ENCODE measurements at regions not wholly inside any gene's neighbourhood (a gene's known extent, or its start where the extent isn't known, plus 50 kb on each side); places are given as distances from the start of the nearest gene placed in this dataset.
"Not testable (repeated sequence)": the region's sequence is repeated elsewhere in the genome, so short reads cannot be mapped to it uniquely, and the experiment has no call there.

- DNase-seq, result no peak
Measured at GRCh38 chr10:28869606-28870201, 192.4 kb downstream of the BAMBI start.

GRCh38 chr10:28871665-28872064, 194.3 kb downstream of the BAMBI start:
- no peak for DNase-seq

DNA sequence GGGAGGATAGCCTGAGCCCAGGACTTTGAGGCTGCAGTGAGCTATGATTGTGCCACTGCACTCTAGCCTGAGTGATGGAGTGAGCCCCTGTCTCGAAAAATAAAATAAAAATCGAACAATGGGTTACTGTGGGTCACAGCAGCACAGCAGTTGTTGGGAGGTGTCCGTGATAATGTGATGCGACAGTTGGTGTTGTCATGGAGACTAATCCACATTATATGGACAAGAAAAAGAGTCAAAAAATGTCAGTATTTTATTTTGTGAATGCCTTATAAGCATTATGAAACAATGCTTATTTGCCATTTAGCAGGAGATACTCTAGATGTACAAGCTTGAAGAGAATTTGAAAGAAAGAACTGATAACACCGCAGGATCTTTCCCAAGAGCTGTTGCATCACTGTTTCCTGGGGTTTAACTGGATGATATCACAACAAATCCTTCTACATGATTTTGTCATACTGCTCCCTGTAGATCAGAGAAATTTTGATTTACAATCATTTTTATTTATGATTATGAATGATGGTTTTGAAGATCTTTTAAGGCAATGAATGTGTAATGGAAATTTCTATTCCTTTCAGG, 195.4 kb downstream of the BAMBI start:
- DNase-seq, result no peak

DNA sequence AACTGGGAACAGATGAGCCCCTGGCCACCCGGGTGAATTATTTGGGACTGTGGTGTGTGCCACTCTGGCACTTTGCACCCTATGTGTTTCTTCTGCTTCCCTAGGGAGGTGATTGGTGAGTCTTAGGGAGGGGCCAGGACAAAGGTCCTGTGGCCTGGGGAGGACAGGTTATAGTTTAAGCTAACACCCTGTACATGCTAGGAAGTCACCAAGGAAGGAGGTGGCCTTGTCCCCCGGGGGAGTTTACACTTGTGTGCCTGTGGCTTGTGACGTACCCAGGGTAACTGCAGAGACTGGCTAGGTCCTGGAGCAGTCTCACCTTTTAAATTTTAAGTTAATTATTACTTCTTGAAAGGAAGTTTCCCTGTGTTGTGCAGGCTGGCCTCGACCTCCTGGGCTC, 196.2 kb downstream of the BAMBI start:
- no peak for DNase-seq

DNA sequence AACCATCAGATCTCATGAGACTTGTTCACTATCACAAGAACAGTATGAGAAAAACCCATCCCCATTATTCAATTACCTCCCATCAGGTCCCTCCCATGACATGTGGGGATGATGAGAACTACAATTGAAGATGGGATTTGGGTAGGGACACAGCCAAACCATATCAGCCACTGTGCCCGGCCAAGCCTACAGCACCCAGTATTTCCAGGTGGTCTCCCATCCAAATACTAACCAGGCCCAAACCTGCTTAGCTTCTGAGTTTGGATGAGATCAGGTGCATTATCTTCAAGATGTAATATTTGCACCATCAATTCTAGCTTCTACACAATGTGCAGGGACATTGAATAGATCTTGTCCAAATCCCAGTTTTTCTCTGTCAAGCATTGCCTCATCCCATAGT, 196.9 kb downstream of the BAMBI start:
- DNase-seq, result no peak

GRCh38 chr10:28875549-28876081, 198.3 kb downstream of the BAMBI start:
- no peak for DNase-seq

DNA sequence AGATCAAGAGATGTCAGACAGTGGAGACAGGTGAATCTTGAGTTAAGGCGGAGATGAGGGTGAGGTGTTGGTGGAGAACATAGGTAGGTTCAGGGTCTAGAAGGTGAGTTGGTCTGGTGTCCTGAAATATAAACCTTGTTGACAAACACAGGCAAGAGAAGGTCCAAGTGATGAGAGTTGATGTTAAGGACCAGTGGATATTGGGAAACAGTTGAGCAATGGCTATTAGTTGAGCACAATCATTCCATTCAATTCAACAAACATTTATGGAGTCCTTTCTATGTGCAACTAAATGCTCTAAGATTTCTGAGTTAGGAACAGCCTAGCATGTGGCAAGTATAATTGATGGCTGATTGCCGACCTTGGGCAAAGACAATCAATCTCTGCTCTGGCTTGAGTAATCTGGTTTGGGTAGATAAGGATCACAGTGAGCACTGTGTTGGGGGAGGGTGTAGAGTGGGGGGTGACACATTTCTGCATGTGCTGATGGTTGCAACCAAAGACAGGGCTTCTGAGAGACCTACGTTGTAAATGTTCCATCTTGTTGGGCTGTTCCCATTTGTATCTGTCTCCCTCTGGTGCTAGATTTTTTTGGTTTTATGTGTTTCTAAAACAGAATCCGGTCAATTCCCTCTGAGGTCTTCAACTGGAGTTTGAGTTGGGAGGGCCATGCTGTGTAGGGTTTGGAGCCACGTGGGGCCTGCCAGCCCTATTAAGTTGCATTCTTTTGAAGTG, 201.1 kb downstream of the BAMBI start:
- DNase-seq, result no peak

GRCh38 chr10:28879246-28879645, 201.9 kb downstream of the BAMBI start:
- DNase-seq, result no peak

DNA sequence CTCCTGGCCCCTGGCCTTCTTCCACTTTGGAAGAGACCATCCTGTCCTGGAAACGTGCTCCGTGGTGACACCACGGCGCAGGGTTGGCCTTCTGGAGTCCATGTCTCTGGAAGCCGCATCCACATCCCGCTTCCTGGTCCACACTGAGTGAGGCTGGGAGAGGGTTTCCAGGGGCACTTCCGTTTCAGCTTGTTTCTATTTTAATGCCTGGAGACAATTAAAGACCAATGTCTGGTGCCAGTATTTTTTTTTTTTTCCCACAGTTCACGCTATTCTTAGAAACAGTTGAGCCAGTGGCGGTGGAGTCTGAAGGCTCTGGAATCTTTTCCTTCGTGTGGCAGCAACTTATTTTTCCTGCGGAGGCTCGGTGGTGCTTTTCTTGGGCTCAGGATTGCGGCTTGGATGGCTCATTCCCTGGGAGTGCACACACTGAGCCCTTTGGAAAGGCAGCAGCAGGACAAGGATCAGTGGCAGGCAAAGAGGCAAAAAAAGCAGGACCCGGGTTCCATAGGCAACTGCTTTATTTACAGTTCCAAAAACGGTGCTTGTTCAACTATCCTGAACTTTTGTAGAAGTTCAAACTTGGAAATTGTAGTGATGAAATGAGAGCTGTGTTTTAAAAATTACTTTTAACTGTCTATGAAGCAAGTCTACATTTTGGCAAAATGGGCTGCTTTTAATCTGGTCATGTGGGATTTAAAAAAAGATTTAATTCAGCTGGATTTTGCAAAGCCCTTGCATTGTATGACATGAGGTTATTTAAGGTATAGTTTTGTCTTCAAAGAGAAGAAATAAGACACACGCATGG, 202.8 kb downstream of the BAMBI start:
- peak; percentile 69 for DNase-seq

DNA sequence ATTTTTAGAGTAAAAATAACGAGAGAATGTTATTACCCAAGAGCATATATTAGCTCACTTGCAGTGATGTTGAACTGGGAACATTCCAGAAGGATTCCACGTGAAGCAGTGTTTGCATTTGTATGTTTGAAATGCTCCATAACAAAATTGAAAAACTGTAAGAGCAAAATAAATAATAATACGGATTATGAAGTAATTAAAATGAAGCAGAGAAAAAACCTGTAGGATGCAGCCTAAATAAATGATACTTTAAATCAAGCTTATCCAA, 203.3 kb downstream of the BAMBI start:
- DNase-seq, result no peak

DNA sequence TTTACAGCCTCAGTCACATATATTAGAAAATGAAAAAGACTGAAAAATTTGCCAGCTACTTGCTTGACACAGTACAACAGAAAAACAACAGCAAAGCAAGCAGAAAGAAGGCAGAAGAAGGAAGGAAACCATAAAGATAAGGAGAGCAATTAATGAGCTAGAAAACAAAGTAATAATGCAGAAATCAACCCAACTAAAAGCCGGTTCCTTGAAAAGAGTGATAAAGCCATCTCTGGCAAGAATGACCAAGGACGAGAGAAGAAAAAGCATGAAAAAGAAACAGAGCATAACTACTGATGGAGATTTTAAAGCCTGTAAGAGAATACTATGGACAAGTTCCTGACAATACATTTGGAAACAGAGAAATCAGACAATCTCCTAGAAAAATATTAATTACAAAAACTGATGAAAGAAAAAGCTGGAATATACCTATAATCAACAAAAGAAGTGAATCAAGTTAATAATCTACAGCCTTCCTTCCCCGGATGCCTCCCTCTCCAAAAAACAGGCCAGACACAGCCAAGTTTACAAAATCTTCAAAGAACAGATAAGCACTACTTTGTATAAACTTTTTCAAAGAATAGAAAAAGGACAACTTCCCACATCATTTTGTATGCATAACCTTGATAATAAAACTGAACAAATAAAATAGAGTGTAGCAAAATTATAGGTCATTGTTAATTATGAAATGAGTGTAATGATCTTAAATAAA, 204.0 kb downstream of the BAMBI start:
- no peak for DNase-seq

GRCh38 chr10:28883741-28884423, 206.6 kb downstream of the BAMBI start:
- no peak for DNase-seq

GRCh38 chr10:28890121-28890950, 213.0 kb downstream of the BAMBI start:
- no peak for DNase-seq

DNA sequence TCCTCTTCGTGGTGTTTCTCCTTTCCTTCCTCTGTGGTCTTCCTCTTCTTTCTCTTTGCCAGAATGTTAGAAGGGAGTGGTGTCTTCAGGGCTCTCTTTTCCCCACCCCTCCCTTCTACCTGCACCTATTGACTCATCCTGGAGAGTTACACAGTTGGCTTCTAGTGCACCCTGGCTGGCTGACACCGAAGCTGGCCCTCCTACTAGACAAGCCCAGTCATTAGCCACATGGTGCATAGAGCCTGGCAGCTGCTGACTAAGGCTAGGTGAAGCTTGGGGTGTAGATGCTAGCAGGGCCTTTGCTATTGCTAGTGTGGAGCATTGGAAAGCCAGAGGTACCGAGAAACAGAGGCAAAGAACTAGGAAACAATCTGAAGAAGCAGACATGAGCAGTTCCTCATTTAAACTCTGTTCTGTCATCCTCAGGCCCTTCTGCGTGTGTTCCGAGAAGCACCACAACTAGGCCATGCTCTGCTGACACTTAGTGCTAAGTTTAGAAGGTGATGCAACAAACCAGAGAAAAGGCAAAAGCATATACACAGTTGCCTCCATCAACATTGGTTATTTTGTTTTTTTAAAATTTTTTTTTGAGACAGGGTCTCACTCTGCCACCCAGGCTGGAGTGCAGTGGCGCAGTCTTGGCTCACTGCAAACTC, 213.9 kb downstream of the BAMBI start:
- no peak for DNase-seq

- DNase-seq, result peak; percentile 42
Measured at GRCh38 chr10:28892818-28893547, 215.7 kb downstream of the BAMBI start.

DNA sequence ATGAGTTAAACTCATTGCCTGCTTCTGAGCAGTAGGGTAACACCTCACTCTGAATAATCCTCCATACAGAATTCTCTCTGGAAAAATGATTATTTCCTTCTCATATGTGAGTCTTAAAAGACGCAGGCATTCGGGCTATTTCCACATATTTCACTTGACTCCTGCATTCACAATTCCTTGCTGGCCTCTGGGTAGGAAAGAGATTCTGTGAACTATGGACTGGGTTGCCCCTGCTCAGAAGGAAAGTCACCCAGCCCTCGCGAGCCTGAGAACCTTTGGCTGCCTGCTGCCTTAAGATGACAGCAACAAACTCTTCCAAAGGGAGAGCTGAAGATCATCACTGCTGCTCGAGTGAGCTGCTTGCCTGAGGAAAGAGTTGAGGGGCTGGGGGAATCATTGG, 216.8 kb downstream of the BAMBI start:
- DNase-seq, result no peak

DNA sequence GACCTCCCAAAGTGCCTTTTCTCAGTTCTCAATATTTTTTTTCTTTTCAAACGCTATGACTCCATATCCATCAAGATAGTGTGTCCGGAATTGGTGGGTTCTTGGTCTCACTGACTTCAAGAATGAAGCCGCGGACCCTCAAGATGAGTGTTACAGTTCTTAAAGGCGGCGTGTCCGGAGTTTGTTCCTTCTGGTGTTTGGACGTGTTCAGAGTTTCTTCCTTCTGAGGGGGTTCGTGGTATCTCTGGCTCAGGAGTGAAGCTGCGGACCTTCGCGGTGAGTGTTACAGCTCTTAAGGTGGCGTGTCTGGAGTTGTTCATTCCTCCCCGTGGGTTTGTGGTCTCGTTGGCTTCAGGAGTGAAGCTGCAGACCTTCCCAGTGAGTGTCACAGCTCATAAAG, 218.3 kb downstream of the BAMBI start:
- not testable (repeated sequence) for DNase-seq

GRCh38 chr10:28896791-28897409, 219.6 kb downstream of the BAMBI start:
- not testable (repeated sequence) for DNase-seq

DNA sequence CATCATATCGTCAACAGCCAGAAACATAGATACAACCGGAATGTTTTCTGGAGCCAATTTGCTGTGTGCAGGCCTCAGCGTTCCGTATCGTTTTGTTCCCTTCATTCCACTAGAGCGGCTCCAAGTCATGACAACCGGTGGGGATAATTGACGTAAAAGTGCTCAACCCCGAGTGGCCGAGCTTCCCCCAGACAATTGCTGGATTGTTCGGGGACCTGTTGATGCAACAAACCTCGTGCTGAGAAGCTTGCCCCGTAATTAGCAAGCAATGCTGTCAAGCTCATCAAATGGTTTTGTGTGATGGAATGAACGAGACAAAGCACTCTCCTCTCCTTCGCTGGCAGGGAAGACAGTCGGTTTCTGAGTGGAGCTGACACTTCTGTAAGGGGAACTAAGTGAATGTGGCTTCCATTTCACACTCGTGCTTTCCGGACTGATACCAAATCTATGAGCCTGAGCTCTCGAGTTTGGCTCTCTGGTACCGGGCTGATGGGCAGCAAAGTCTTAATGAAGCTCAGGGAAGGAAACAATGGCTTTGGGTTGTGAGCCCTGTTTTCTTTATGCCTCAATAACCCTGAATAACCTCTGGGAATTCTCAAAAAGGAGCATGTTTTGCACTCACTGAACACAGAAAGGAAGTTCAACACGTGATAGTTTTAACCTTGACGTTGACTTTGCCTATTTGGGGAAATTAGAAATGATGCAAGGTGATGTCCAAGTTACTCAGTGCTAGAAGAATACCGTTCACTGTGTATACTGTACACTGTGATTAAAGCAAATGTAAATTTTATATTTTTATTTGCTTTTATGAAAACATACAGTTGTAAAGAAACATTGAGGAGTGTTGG, 220.5 kb downstream of the BAMBI start:
- DNase-seq, result no peak

Measured in right hindlimb (tissue), 1 donor.